Rectal smooth muscle tissue (tissue), 1 donor: ENCODE measurements at regions not wholly inside any gene's neighbourhood (a gene's known extent, or its start where the extent isn't known, plus 50 kb on each side); places are given as distances from the start of the nearest gene placed in this dataset.

Source experiments
- H3K27ac ChIP-seq: one replicate; pipeline ENCODE4 v1.7.0; 2013; ENCODE audit warnings: low read depth, low read length, inconsistent platforms
- H3K27me3 ChIP-seq: one replicate; pipeline ENCODE4 v1.7.0; 2013; ENCODE audit warnings: low read length; ENCODE audit not compliant: control insufficient read depth, insufficient read depth
- H3K36me3 ChIP-seq: one replicate; pipeline ENCODE4 v1.7.0; 2013; ENCODE audit warnings: low read length; ENCODE audit not compliant: control insufficient read depth, insufficient read depth
- H3K4me1 ChIP-seq: one replicate; pipeline ENCODE4 v1.7.0; 2013; ENCODE audit warnings: low read length; ENCODE audit not compliant: control insufficient read depth, insufficient read depth
- H3K4me3 ChIP-seq: one replicate; pipeline ENCODE4 v1.7.0; 2013; ENCODE audit warnings: low read length
- H3K9ac ChIP-seq: one replicate; pipeline ENCODE4 v1.7.0; 2013; ENCODE audit warnings: low read length

DNA sequence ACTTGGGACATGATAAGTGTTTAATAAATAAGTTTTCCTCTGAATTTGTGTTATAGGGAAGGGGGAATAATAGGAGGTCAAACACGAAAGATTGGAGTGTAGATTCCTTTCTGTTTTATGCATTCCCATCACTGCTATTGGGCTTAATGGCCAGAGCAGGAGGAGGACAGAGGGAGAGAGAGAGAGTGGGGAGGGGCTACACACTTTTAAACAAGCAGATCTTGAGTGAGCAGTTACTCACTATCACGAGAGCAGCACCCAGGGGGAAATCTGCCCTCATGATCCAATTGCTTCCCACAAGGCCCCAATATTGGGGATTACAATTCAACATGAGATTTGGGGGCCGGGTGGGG, 505.0 kb downstream of the GRIN2A start:
- no peak overlapping the region for H3K4me3 ChIP-seq
- no peak overlapping the region for H3K9ac ChIP-seq
- H3K4me1 ChIP-seq: no peaks in the 10 kb centered on the region
- no peak overlapping the region for H3K27ac ChIP-seq
- H3K36me3 ChIP-seq: no peaks in the 10 kb centered on the region
- no peaks in the 10 kb centered on the region for H3K27me3 ChIP-seq

- H3K36me3 ChIP-seq: no peaks in the 10 kb centered on the region
- H3K27ac ChIP-seq: no peak overlapping the region
- no peak overlapping the region for H3K4me3 ChIP-seq
- no peaks in the 10 kb centered on the region for H3K4me1 ChIP-seq
- H3K27me3 ChIP-seq: no peaks in the 10 kb centered on the region
- no peak overlapping the region for H3K9ac ChIP-seq
Observed at GRCh38 chr16:9679213-9679767, 502.9 kb downstream of the GRIN2A start.

DNA sequence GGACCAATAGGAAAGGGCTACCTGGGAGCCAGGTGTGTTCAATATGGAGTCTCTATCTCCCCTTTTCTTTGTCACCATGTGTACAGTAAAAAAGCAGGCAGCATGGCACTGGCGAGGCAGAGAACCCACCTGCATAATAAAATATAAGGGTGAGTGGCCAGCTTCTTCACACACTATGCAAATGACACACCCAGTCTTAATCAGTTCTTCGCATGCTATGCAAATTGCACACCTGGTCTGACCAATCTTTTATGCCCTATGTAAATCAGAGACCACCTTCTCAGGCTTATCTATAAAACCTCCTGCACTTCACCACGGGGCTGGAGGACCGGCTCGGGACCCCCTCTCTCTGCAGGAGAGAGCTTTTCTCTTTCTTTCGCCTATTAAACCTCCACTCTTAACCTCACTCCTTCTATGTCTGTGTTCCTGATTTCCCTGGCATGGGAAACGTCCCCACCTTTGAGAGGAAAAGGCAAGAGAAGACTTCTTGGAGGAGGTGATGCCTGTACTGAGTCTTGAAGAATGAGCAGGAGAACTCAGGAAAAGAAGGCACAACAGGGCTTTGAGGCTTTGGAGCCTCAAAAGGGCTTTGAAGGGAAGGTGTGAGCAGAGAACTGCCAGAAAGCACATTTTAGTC, 502.1 kb downstream of the GRIN2A start:
- Histone ChIP-seq H3K4me1 (no peaks in the 10 kb centered on the region), H3K36me3 (no peaks in the 10 kb centered on the region), H3K27me3 (no peaks in the 10 kb centered on the region)

GRCh38 chr16:9680968-9681367, 501.3 kb downstream of the GRIN2A start:
- Histone ChIP-seq H3K4me1 (no peaks in the 10 kb centered on the region), H3K36me3 (no peaks in the 10 kb centered on the region), H3K27me3 (no peaks in the 10 kb centered on the region), H3K9ac (no peak overlapping the region), H3K27ac (no peak overlapping the region), H3K4me3 (no peak overlapping the region)

More for the DNA sequence above, 502.1 kb downstream of the GRIN2A start:
- H3K4me3 ChIP-seq: no peak overlapping the region
- no peak overlapping the region for H3K27ac ChIP-seq
- H3K9ac ChIP-seq: no peak overlapping the region

DNA sequence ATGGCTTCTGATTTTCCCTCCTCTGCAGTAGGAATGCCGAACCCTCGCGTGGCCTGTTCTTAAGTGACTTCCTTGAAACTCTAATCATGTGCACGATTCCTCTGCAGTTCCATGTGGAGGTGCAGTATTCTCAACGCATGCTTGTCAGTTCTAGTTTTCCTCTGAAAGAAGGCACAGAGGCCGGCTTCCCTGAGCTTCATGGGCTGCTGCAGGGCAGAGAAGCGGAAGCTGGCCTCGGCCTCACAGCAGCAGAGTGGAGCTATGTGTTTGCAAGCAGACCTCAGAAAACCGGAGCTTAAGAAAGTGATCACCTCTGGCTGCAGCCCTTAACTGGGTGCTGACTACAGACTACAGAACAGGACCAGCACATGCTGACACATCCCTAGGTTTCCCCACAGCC, 500.7 kb downstream of the GRIN2A start:
- H3K27me3 ChIP-seq: no peaks in the 10 kb centered on the region

DNA sequence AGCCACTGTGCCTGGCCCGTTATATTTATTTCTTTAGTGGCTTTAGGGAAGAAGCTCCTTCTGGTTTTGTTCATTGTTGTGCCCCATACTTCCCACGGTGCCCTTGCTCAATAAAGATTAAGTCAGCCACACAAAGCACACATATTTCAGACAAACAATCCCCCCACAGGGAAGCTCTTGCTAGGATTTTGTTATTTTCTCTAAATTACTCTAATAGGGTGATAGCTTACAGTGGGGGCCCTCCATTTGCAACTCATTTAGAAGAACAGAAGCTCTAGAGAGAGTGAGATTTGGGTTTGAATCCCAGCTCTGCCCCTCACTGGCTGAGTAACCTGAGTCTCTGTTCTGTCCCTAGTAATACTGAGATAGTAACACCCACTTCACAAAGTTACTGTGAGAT, 499.9 kb downstream of the GRIN2A start:
- Histone ChIP-seq H3K27ac (no peak overlapping the region), H3K36me3 (no peaks in the 10 kb centered on the region), H3K4me3 (no peak overlapping the region), H3K27me3 (no peaks in the 10 kb centered on the region), H3K9ac (no peak overlapping the region), H3K4me1 (no peaks in the 10 kb centered on the region)

More for the DNA sequence above, 500.7 kb downstream of the GRIN2A start:
- H3K4me3 ChIP-seq: no peak overlapping the region
- H3K4me1 ChIP-seq: no peaks in the 10 kb centered on the region
- H3K9ac ChIP-seq: no peak overlapping the region
- no peaks in the 10 kb centered on the region for H3K36me3 ChIP-seq
- H3K27ac ChIP-seq: no peak overlapping the region

- Histone ChIP-seq H3K4me3 (no peak overlapping the region), H3K36me3 (no peaks in the 10 kb centered on the region), H3K9ac (no peak overlapping the region), H3K27ac (no peak overlapping the region), H3K27me3 (no peaks in the 10 kb centered on the region), H3K4me1 (no peaks in the 10 kb centered on the region)
Observed at GRCh38 chr16:9683677-9684076, 498.6 kb downstream of the GRIN2A start.

DNA sequence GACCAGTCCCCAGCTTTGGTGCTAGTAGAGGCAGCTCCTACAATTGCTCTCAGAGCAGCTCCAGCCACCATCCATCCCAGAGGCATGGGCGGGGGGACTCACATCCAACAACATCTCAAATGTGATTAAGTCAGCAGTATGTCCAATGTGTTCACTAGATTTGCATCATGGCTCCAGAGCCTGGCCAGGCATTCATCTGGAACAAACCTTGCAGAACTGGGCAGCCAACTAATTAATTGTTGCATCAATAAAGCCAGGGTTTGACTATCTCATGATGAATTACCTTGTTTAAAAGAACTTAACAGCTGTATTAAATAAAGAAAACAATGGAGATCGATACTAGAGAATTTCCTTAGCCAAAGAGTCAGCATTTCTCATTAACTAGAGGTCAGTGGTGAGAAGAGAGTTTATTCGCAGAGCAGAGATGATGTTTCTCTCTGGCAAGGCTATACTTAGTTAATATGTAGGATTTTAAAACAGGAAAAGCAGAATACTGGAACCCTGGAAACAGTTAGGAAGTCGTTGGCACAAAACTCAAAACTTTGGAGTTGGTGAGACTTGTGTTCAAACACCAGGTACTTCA, 494.4 kb downstream of the GRIN2A start:
- Histone ChIP-seq H3K4me3 (no peak overlapping the region), H3K36me3 (no peaks in the 10 kb centered on the region), H3K27ac (no peak overlapping the region), H3K27me3 (no peaks in the 10 kb centered on the region), H3K9ac (no peak overlapping the region), H3K4me1 (no peaks in the 10 kb centered on the region)

GRCh38 chr16:9689597-9689996, 492.6 kb downstream of the GRIN2A start:
- Histone ChIP-seq H3K9ac (no peak overlapping the region), H3K4me1 (no peaks in the 10 kb centered on the region), H3K27ac (no peak overlapping the region), H3K27me3 (no peaks in the 10 kb centered on the region), H3K36me3 (no peaks in the 10 kb centered on the region), H3K4me3 (no peak overlapping the region)

- Histone ChIP-seq H3K27me3 (no peaks in the 10 kb centered on the region), H3K4me1 (no peaks in the 10 kb centered on the region), H3K9ac (no peak overlapping the region), H3K4me3 (no peak overlapping the region), H3K27ac (no peak overlapping the region), H3K36me3 (no peaks in the 10 kb centered on the region)
Observed at GRCh38 chr16:9695152-9695551, 487.1 kb downstream of the GRIN2A start.
